ENCODE measurements at regions not wholly inside any gene's neighbourhood (a gene's known extent, or its start where the extent isn't known, plus 50 kb on each side); places are given as distances from the start of the nearest gene placed in this dataset.

GRCh38 chr13:77448689-77449088 lies 86.8 kb upstream of the SCEL start:
- TF ChIP-seq CTCF (IDR thresholded peaks at IDR 0.05) (no peak), POLR2A (IDR thresholded peaks at IDR 0.05) (no peak)

All from esophagus squamous epithelium (tissue), 4 donors.